Germinal center (tissue), 1 donor: ENCODE measurements at regions not wholly inside any gene's neighbourhood (a gene's known extent, or its start where the extent isn't known, plus 50 kb on each side); places are given as distances from the start of the nearest gene placed in this dataset.
"Not testable (repeated sequence)": the region's sequence is repeated elsewhere in the genome, so short reads cannot be mapped to it uniquely, and the experiment has no call there.

Experiments used
- DNase-seq: peaks from one replicate; pipeline ENCODE4 v3.0.0; 2012; ENCODE audit warnings: mixed read lengths, low spot score

DNA sequence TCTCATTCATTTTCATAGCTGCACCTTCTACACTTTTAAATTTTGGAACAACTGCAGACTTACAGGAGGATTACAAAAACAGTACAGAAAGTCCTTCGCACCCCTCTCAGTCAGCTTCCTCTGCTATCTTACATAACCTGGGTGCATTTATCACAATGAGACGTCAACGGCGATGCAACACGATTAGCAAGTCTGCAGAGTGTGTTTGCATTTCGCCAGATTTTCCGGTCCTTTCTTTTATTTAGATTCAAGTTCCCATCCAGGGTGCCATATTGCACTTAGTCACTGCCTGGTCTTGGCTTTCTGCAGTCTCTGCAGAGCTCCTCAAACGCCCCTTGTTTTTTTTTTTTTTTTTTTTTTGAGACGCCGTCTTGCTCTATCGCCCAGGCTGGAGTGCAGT is 85.9 kb downstream of the ASMT start:
- DNase-seq, result no peak

DNA sequence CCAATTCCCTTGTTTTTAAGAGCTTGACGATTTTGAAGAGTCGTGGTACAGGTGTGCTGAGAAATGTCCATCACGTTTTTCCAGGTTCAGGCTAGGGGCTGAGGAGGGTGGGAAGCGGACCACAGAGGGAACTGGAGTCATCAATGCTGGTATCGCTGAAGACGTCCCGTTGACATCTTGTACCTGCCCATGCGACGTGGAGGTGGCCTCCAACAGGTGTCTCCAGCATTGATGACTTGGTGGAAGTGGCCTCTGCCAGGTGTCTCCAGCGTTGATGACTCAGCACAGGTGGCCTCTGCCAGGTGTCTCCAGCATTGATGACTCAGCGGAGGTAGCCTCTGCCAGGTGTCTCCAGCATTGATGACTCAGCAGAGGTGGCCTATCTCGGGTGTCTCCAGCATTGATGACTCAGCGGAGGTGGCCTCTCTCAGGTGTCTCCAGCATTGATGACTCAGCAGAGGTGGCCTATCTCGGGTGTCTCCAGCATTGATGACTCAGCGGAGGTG is 86.6 kb downstream of the ASMT start:
- DNase-seq, result not testable (repeated sequence)

DNA sequence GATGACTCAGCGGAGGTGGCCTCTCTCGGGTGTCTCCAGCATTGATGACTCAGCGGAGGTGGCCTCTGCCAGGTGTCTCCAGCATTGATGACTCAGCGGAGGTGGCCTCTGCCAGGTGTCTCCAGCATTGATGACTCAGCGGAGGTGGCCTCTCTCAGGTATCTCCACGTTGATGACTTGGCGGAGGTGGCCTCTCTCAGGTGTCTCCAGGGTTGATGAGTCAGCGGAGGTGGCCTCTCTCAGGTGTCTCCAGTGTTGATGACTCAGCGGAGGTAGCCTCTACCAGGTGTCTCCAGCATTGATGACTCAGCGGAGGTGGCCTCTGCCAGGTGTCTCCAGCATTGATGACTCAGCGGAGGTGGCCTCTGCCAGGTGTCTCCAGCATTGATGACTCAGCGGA is 87.3 kb downstream of the ASMT start:
- not testable (repeated sequence) for DNase-seq

DNA sequence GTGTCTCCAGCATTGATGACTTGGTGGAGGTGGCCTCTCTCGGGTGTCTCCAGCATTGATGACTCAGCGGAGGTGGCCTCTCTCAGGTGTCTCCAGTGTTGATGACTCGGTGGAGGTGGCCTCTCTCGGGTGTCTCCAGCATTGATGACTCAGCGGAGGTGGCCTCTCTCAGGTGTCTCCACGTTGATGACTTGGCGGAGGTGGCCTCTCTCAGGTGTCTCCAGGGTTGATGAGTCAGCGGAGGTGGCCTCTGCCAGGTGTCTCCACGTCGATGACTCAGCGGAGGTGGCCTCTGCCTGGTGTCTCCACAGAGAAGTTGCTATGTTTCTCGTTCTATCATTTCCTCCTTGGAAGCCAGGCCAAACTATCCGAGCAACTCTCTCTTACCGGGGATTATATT is 87.7 kb downstream of the ASMT start:
- DNase-seq, result not testable (repeated sequence)

DNA sequence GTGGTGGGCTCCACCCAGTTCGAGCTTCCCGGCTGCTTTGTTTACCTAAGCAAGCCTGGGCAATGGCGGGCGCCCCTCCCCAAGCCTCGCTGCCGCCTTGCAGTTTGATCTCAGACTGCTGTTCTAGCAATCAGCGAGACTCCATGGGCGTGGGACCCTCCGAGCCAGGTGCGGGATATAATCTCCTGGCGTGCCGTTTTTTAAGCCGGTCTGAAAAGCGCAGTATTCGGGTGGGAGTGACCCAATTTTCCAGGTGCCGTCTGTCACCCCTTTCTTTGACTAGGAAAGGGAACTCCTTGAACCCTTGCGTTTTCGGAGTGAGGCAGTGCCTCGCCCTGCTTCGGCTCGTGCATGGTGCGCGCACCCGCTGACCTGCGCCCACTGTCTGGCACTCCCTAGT is 94.4 kb downstream of the ASMT start:
- not testable (repeated sequence) for DNase-seq

DNA sequence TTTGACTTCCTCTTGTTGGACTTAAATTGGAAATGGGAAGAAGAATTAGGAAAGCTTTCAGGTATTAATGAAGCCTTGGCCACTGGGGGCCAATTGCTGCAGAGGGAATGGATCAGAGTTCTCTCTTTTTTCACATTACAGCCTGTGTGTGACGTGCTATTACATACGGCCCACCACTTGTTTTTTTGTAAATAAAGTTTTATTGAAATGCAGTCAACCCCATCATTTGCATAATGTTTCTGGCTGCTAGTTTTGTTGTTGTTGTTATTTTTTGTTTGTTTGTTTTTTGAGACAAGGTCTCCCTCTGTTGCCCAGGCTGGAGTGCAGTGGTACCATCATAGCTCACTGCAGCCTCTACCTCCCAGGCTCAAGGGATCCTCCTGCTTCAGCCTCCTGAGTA is 98.4 kb downstream of the ASMT start:
- DNase-seq, result no peak

DNA sequence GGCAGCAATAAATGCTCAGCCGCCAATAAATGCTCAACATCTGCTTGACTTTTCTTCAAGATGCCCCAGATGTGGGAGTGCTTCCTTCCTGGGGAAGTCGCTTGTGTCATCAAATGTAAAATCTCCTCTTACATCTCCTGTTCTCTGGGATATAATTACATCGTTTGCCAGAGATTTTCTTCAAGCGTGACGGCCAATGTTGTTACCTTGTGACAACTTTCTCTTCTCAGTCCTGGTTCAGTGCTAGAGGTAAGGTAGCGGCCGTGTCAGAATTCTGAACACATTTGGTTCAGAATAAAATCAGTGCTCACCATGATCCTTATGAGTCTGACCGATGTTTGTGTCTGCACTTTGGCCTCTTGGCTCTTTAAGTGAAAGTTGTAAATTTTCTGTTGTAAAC is 102.5 kb downstream of the ASMT start:
- no peak for DNase-seq

DNA sequence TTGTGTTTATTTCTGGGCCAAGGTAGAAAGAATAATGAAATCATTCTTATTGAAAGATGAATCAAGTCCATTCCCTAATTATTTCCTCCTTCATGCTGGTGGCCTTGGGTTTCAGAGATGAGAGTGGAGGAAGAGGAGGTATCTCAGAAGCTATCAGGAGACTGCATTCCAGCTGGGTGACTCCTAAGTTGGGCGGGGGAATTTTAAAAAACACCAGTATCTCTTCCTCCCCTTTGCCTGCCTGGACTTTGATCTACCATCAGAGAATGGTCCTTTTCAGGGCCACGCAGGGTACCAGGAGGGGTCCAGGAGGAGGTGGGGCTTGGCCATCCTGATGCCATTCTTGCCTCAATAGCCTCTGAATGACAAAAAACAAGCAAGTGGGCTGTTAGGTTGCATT is 104.4 kb downstream of the ASMT start:
- DNase-seq, result no peak

DNA sequence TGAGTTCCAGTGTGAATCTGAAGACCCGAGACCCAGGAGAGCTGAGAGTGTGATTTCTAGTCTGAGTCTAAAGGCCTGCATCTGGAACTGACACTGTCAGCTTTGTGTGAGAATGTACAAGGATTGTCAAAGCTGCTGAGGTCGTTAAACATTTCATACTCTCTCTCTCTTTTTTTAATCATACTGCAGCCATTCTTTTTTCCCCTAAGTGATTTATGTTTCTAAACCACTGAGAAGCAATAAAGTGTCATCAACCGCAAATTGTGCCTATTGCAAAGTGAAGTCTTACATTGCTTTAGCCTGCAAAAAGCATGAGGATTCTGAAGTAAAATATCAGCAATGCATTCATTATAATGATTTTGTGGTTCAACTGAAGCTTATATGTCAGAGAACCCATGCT is 106.0 kb downstream of the ASMT start:
- DNase-seq, result no peak

DNA sequence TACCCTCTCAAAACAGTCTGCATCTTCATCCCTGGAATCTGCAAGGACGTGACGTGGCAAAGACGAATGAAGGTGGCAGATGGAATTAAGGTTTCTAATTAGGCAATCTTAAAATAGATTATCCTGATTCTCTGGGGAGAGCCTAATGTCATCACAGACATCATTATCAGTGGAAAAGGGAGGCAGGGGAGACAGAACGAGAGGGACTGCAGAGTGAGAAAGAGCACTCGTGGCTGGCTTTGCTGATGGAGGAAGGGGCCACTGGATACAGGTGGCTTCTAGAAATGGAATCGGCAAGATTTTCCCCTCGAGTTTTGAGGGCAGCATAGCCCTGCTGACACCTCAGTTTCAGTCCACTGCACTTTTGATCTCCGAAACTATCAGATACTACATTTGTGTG is 110.6 kb downstream of the ASMT start:
- DNase-seq, result no peak

DNA sequence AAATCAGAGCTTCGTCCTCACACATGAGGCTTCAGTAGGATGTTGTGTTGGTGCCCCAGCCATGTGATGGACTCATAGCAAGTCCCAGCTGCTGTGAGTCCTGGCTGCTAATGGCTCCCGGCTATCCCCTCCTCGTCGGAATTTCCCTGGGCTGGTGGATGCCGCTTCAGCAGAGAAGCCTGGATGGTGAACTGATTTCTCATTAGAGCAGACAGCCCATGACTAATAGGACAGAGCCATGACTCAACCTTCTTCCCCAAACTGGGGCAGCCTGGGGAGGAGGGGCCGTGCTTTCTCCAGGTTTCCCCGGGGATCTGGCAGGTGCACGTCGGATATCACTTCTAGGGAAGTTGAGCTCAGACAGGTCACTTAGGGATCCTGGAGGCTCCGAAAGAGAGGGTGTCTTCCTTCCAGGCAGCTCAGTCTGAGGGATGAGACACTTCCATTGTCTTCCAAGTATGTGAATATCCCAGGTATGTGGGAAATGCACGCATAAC is 112.7 kb downstream of the ASMT start:
- DNase-seq, result no peak

DNA sequence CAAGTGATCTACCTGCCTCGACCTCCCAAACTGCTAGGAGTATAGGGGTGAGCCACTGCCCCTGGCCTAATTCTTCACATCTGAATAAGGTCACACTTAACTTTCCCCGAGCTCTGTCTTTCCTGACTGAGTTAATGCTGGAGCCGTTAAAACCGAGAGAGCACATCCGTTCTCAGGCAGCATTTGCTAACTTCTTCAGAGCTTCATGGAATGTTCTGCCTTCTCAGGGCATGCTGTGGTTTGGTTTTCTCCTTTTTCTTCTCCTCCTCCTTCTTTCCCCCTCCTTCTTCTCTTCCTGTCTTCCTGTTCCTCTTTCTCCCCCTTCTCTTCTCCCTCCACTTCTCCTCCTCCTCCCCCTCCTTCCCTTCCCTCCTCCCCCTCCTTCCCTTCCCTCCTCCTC is 119.9 kb downstream of the ASMT start:
- DNase-seq, result no peak

DNA sequence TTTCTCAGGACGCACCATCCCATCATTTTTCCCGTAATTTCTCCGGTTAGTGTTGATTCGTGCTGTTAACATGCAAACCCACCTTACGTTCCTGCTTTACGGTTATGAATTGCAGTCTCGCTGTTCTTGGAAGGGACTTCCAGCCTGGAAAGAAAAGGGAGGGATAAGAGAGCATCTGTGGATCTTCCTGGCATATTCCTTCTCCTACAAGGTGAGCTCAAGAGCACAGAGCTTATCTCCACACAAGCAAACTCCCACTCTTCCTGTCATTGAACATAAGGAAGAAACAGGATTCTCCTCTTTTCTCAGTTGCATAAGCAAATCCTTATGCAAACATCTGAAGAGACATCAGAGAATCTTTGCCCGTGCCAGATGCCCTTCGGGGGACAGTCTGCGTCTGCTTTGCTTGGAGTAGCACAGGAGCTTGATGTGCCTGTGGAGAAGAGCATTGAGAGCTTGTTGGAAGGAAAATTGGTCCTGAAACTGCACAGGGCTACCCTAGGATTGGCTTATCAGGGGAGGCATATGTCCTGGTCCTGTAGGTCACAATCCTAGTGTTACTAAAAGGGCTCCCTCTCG is 127.0 kb downstream of the ASMT start:
- DNase-seq, result no peak

DNA sequence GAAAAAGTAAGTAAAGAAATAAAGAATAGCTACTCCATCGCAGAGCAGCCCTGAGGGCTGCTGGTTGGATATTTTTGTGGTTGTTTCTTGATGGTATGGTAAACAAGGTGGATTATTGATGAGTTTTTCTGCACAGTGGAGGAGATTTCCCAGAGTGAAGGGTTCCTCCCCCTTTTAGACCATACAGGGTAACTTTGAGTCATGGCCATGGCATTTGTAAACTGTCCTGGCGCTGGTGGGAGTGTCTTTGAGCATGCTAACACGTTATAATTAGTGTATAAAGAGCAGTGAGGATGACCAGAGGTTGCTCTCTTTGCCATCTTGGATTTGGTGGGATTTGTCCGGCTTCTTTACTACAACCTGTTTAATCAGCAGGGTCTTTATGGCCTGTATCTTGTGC is 128.2 kb downstream of the ASMT start:
- no peak for DNase-seq

DNA sequence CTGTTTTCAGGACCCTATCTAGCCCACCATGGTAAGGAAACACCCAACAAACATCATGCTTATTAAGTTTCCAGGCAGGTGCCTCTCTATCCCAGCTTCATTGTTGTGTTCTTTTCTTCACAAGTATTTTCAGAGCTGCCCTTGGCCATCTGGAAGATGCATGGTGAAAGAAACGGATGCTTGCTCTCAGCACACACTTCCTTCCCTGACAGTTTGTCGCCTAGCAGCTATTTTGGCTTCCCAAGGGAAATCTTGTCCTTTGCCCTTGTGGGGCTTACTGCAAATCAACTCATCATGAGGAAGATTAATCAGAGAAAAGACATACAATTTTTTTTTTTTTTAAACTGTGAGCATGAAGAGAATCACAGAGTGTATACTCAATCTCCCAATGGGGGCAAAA is 128.8 kb downstream of the ASMT start:
- DNase-seq, result no peak

DNA sequence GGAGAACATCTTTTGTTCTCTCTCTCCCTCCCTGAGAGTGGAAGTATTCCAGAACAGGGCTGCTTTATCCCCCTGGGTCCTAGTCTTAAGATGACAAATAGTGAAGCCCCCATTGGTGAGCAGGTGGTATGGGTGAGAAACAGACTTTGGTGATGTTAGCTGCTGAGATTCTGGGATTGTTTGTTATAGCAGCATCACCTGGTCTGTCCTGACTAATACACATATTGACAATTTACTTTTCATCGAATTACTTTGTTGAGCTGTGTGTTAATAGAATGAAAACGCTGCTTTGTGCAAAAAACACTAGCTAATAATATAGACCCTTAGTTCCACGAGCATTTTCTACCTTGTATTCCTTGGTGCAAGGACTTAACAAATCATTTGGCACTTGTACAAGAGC is 133.5 kb downstream of the ASMT start:
- DNase-seq, result no peak

DNA sequence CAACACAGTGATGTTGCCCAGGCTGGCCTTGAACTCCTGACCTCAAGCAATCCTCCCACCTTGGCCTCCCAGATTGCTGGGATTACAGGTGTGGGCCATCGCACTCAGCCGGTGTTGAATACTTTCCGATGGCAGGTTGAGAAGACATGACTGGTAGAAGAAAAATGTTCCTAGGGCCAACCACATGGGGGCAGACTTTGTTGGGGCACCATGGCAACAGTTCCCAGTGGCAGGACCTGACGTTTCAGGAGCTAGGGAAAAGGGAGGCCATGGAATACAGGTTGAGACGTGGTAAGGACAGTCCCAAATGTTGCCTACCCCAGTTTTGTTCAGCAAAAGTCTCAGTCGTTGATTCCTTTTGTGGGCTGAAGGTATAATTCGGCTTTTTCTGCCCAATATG is 134.6 kb downstream of the ASMT start:
- DNase-seq, result no peak

DNA sequence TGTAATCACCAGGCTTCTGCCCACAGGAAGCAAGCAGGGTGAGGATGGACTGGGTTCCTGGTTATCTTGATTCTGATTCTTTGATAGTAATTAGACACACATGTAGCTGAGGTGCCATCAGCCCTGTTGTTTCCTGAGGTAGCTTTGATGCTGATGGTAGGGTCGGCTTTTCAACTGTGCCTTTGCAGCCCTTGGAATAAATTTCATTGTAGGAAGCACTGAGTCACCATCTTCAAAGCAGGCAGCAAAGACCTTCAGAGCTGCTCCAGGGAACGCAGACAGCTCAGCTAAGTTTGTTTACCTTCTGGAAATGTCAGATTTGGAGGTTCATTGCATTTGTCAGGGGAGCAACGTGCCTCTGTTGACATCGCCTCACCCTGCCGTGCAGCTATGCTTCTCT is 135.4 kb downstream of the ASMT start:
- no peak for DNase-seq

DNA sequence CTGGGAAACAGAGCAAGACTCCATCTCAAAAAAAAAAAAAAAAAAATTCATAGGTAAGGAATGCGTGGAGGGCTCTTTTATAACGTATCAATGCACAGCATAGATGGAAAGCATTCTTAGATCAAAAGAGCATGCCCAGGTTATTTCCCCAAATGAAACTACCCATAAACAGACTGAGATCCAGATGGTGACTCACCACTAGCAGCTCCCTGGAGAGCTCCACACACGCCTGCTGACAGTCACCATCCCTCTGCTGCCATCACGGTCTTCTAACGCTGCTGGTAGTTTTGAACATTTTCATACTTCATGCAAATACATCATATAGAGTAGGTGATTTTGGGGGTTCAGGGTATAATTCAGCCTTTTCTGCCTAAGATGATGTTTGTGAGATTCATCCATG is 136.9 kb downstream of the ASMT start:
- no peak for DNase-seq

DNA sequence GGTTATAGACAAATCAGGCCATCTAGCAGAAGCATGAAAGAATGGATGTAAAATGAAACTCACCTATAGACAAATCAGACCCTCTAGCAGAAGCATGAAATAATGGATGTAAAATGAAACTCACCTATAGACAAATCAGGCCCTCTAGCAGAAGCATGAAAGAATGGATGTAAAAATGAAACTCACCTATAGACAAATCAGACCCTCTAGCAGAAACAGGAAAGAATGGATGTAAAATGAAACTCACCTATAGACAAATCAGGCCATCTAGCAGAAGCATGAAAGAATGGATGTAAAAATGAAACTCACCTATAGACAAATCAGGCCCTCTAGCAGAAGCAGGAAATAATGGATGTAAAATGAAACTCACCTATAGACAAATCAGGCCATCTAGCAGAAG is 137.9 kb downstream of the ASMT start:
- not testable (repeated sequence) for DNase-seq

DNA sequence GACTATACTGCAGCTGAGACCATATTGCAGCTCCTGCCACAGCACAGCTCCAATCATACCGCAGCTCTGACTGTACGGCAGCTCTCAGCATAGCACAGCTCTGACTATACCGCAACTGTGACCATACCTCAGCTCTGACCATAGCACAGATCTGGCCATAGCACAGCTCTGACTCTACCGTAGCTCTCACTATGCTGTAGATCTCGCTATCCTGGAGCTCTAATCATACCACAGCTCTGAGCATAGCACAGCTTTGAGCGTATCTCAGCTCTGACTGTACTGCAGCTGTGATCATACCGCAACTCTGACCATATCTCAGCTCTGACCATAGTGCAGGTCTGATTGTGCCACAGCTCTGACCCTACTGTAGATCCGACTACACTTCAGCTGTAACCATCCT is 139.2 kb downstream of the ASMT start:
- no peak for DNase-seq

DNA sequence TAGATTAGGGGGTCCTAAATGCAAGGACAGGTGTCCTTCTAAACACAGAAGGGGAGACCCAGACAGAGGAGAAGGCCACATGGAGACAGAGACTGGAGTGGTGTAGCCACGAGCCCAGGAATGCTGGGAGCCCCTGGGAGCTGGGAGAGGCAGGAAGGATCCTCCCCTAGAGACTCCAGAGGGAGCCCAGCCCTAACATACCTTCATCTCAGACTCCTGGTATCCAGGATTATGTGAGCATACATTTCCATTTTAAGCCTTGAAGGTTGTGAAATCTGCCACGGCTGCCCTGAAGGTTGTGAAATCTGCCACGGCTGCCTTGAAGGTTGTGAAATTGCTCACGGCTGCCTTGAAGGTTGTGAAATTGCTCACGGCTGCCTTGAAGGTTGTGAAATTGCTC is 148.4 kb downstream of the ASMT start:
- no peak for DNase-seq

DNA sequence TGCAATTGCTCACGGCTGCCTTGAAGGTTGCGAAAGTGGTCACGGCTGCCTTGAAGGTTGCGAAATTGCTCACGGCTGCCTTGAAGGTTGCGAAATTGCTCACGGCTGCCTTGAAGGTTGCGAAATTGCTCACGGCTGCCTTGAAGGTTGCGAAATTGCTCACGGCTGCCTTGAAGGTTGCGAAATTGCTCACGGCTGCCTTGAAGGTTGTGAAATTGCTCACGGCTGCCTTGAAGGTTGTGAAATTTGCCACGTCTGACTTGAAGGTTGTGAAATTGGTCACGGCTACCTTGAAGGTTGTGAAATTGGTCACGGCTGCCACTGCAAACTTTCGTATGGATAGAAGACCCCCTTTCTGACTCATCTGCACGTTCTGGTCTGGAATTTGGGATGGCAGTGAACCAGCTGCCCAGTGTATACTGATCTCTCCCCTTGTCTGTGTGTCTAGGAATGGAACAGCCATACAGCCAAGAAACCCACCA is 150.1 kb downstream of the ASMT start:
- not testable (repeated sequence) for DNase-seq

DNA sequence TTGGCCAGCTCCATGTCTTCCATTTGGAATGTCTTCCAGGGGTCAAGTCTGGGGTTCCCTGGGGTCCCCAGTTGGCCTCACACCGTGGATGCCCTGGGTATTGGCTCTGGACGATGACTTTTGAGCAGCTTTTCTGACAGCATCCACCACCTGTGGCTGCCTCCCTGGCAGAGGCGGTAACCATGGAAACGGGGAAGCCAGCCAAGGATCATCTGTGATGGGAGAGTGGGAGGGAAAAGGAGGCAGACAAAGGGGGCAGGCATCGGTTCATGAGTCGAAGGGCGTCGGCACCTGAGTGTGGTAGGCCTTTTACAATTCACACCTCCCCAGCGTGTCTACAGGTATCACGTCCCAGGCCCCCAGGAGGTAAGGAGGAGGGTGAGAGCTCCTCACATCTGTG is 152.2 kb downstream of the ASMT start:
- no peak for DNase-seq
